Neural cell (in vitro differentiated cells): ENCODE measurements at regions not wholly inside any gene's neighbourhood (a gene's known extent, or its start where the extent isn't known, plus 50 kb on each side); places are given as distances from the start of the nearest gene placed in this dataset.

ENCODE experiments used
- H2AFZ ChIP-seq: fragments of 200-600, 300-800 bp; sonication (generic), shearing (Covaris generic); 2 replicates; pipeline ENCODE4 v1.6.0; 2014; ENCODE audit warnings: low read depth, mild to moderate bottlenecking, antibody characterized with exemption, low read length, moderate library complexity
- H3F3A ChIP-seq: fragments of 200-600 bp; shearing (Covaris generic); 2 replicates; pipeline ENCODE4 v1.6.1; 2016; ENCODE audit warnings: mild to moderate bottlenecking, moderate library complexity, mixed read lengths, antibody characterized with exemption, low read length; ENCODE audit not compliant: insufficient read depth, poor library complexity, severe bottlenecking
- H3K27ac ChIP-seq: fragments of 200-600, 300-800 bp; sonication (generic), shearing (Covaris generic); 2 replicates; pipeline ENCODE4 v1.5.1; 2014; ENCODE audit warnings: mild to moderate bottlenecking, low read length, moderate library complexity
- H3K27me3 ChIP-seq: fragments of 300-800, 200-600 bp; sonication (generic), shearing (Covaris generic); 2 replicates; pipeline ENCODE4 v1.6.0; 2014; ENCODE audit warnings: mild to moderate bottlenecking, low read depth, low read length, moderate library complexity; ENCODE audit not compliant: insufficient read depth
- H3K36me3 ChIP-seq: fragments of 300-800, 200-600 bp; sonication (generic), shearing (Covaris generic); 2 replicates; pipeline ENCODE4 v1.5.1; 2014; ENCODE audit warnings: mild to moderate bottlenecking, antibody characterized with exemption, low read length, moderate library complexity; ENCODE audit not compliant: insufficient read depth
- H3K4me2 ChIP-seq: fragments of 300-800, 200-600 bp; sonication (generic), shearing (Covaris generic); 2 replicates; pipeline ENCODE4 v1.6.0; 2014; ENCODE audit warnings: mild to moderate bottlenecking, low read length
- H3K4me3 ChIP-seq: fragments of 300-800, 200-600 bp; sonication (generic), shearing (Covaris generic); 2 replicates; pipeline ENCODE4 v1.5.1; 2014; ENCODE audit warnings: mild to moderate bottlenecking, low read length, moderate library complexity
- H3K79me2 ChIP-seq: fragments of 200-600 bp; shearing (Covaris generic); replicated peaks from 2 replicates; pipeline ENCODE4 v1.6.0; 2014; ENCODE audit warnings: mild to moderate bottlenecking, low read length, moderate library complexity; ENCODE audit not compliant: insufficient read depth
- H3K9ac ChIP-seq: fragments of 300-800, 200-600 bp; sonication (generic), shearing (Covaris generic); 2 replicates; pipeline ENCODE4 v1.6.1; 2016; ENCODE audit warnings: mild to moderate bottlenecking, low read length, mixed read lengths
- H3K9me2 ChIP-seq: fragments of 200-600 bp; shearing (Covaris generic); 2 replicates; pipeline ENCODE4 v1.6.1; 2016; ENCODE audit warnings: mild to moderate bottlenecking, low read length, mixed read lengths; ENCODE audit not compliant: insufficient read depth
- H3K9me3 ChIP-seq: fragments of 200-600, 300-800 bp; sonication (generic), shearing (Covaris generic); 2 replicates; pipeline ENCODE4 v1.6.1; 2016; ENCODE audit warnings: mild to moderate bottlenecking, mixed run types, low read length, moderate library complexity, mixed read lengths
- H4K20me1 ChIP-seq: fragments of 200-600 bp; shearing (Covaris generic); 2 replicates; pipeline ENCODE4 v1.6.1; 2016; ENCODE audit warnings: mild to moderate bottlenecking, mixed run types; ENCODE audit not compliant: insufficient read depth
- CTCF ChIP-seq: fragments of 450-650 bp; IDR thresholded peaks from 2 replicates; pipeline ENCODE4 v1.5.1; 2014; ENCODE audit warnings: antibody characterized with exemption, mild to moderate bottlenecking, moderate library complexity; ENCODE audit not compliant: poor library complexity, severe bottlenecking
- EP300 ChIP-seq: fragments of 450-650 bp; conservative IDR thresholded peaks from 2 replicates; pipeline ENCODE4 v1.6.1; 2014; ENCODE audit warnings: antibody characterized with exemption, mild to moderate bottlenecking, moderate library complexity; ENCODE audit not compliant: poor library complexity, severe bottlenecking
- EZH2 ChIP-seq: fragments of 200-600, 300-800 bp; shearing (Covaris generic), sonication (generic); IDR thresholded peaks from 2 replicates; pipeline ENCODE4 v1.6.1; 2014; ENCODE audit warnings: antibody characterized with exemption, low read length, borderline replicate concordance, mild to moderate bottlenecking; ENCODE audit not compliant: insufficient read depth, poor library complexity, severe bottlenecking
- MXI1 ChIP-seq: fragments of 450-650 bp; conservative IDR thresholded peaks from 2 replicates; pipeline ENCODE4 v1.6.1; 2014; ENCODE audit warnings: antibody characterized with exemption, mild to moderate bottlenecking; ENCODE audit not compliant: poor library complexity, severe bottlenecking
- POLR2AphosphoS5 ChIP-seq: IDR thresholded peaks from 2 replicates; pipeline ENCODE4 v1.6.1; 2012
- RAD21 ChIP-seq: fragments of 450-650 bp; conservative IDR thresholded peaks from 2 replicates; pipeline ENCODE4 v1.6.1; 2014; ENCODE audit warnings: antibody characterized with exemption, mild to moderate bottlenecking, moderate library complexity
- REST ChIP-seq: IDR thresholded peaks from 2 replicates; pipeline ENCODE4 v1.6.1; 2012; ENCODE audit warnings: borderline replicate concordance
- SMC3 ChIP-seq: fragments of 450-650 bp; conservative IDR thresholded peaks from 2 replicates; pipeline ENCODE4 v1.6.1; 2014; ENCODE audit warnings: antibody characterized with exemption, mild to moderate bottlenecking, moderate library complexity; ENCODE audit not compliant: poor library complexity
- TAF1 ChIP-seq: IDR thresholded peaks from 2 replicates; pipeline ENCODE4 v1.6.1; 2012; ENCODE audit warnings: low read depth

GRCh38 chr5:115709585-115709984, 83.7 kb upstream of the TMED7 start:
- Histone ChIP-seq H3K9me3 (no peaks in the 10 kb centered on the region), H3K9me2 (no peaks in the 10 kb centered on the region), H3K27me3 (no peaks in the 10 kb centered on the region), H3K79me2 (no peaks in the 10 kb centered on the region), H3K4me2 (no peak overlapping the region), H3K4me3 (no peak overlapping the region), H2AFZ (no peak overlapping the region), H3K9ac (no peak overlapping the region), H3F3A (no peaks in the 10 kb centered on the region), H3K36me3 (no peaks in the 10 kb centered on the region), H4K20me1 (no peaks in the 10 kb centered on the region), H3K27ac (no peak overlapping the region)
- TF ChIP-seq RAD21 = no peak
- TF ChIP-seq EP300 = no peak
- TF ChIP-seq EZH2 = no peak
- TF ChIP-seq CTCF = no peak
- no peak for TF ChIP-seq POLR2AphosphoS5
- no peak for TF ChIP-seq TAF1
- no peak for TF ChIP-seq SMC3
- no peak for TF ChIP-seq REST
- TF ChIP-seq MXI1 = no peak

GRCh38 chr5:115708819-115709477, 83.1 kb upstream of the TMED7 start:
- no peak overlapping the region for H3K4me3 ChIP-seq
- H3K9ac ChIP-seq = no peak overlapping the region
- H3F3A ChIP-seq = no peaks in the 10 kb centered on the region
- H2AFZ ChIP-seq = no peak overlapping the region
- no peak overlapping the region for H3K27ac ChIP-seq
- no peaks in the 10 kb centered on the region for H4K20me1 ChIP-seq
- H3K79me2 ChIP-seq = no peaks in the 10 kb centered on the region
- H3K4me2 ChIP-seq = no peak overlapping the region
- H3K9me3 ChIP-seq = no peaks in the 10 kb centered on the region
- no peaks in the 10 kb centered on the region for H3K27me3 ChIP-seq
- H3K36me3 ChIP-seq = no peaks in the 10 kb centered on the region
- TF ChIP-seq EP300 (no peak), RAD21 (no peak), CTCF (no peak), TAF1 (no peak), SMC3 (no peak), REST (no peak), MXI1 (no peak), POLR2AphosphoS5 (no peak), EZH2 (no peak)
- H3K9me2 ChIP-seq = no peaks in the 10 kb centered on the region
